GM12872 (cell line): ENCODE measurements at regions not wholly inside any gene's neighbourhood (a gene's known extent, or its start where the extent isn't known, plus 50 kb on each side); places are given as distances from the start of the nearest gene placed in this dataset.

Experiments used
- CTCF ChIP-seq: IDR thresholded peaks from 3 replicates; pipeline ENCODE4 v1.5.1; 2011; ENCODE audit warnings: low read depth, mild to moderate bottlenecking, low read length, moderate library complexity; ENCODE audit not compliant: insufficient read depth

DNA sequence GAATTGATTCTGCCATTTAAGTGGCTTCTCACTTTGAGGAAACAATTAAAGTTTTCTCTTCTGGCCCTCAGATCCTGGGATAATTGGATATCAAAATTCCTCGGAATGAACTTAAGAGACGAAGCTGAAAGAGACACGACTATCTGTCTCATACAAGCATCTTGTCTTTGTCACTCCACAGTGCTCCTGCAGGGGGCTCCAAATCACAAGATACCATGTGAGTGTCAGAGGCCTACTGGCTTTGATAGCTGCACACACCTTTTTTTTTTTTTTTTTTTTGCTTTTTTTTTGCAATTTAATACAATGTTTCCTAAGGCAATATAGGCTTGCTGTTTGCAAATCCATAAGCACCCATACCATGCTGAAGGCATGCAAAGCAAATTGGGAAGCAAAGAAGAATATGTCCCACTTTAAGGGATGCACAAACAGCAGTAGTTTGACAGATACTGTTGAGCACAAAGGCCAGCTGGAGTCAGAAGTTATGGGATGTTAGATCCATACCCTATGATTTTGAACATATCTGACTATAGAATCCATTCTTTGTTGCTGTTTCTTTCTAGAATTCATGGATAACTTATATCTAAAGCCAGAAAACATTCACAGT is 109.0 kb upstream of the CBLN2 start:
- peak; percentile 71 for TF ChIP-seq CTCF

DNA sequence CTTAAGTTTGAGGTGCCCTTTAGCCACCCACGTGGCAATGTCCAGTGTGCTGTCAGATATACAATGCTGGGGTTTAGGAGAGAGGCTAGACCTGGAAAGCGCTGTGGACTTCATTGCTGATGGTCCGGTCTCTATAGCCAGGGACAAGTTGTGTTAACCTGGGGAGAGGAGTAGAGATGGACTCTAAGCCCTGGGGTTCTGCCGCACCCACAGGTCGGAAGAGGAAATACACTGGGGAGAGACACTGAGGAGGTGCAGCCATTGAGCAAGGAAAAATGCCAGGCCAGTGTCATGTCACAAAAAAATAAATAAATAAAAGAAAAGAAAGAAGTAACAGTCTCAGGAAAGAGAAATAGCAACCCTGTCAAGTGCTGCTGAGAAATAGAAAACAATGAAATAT is 106.9 kb upstream of the CBLN2 start:
- 0 out of 3 replicates have a peak, but pooled peaks have one; percentile 3 for TF ChIP-seq CTCF

DNA sequence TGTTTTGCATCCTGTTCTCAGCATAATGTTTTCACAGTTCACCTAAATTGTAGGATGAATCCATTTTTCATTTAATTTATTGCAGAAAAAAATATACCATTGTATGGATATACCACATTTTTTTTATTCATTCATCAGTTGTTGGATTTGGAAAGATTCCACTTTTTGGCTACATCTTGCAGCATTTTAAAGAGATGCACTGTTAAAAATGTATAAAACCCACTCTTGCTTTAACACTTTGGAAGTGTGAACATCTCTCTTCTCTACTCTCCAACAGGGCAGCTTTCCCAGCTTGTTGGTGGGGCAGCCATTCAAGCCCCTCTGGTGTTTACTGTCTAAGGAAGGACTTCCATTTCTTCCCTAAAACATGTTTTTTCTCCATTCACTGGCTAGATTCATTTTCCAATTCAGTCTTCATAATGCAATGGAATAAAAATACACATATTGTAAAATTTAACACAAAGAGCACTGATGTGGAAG is 104.4 kb upstream of the CBLN2 start:
- TF ChIP-seq CTCF = no peak

- TF ChIP-seq CTCF = no peak
These were observed 103.9 kb upstream of the CBLN2 start for GRCh38 chr18:72648079-72648478.

DNA sequence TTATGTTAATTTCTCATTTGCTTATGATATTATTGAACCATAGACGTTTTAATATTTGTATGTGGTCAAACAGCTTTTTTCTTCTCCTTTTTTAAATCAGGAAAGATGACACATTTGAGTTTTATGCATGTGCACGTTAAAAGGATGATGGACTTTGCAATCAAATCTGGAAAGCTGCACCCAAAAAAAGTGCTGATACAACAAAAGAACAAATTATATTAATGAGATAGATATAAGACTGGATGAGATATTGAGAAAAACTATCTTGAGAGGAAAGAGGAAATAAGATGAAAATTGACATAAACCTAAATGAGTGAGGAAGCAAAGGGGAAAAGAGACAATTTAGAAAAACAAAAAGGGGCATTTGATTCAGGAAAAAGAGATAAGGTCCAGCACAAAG is 96.4 kb upstream of the CBLN2 start:
- TF ChIP-seq CTCF = no peak

GRCh38 chr18:72638376-72638775 is 94.2 kb upstream of the CBLN2 start:
- no peak for TF ChIP-seq CTCF

DNA sequence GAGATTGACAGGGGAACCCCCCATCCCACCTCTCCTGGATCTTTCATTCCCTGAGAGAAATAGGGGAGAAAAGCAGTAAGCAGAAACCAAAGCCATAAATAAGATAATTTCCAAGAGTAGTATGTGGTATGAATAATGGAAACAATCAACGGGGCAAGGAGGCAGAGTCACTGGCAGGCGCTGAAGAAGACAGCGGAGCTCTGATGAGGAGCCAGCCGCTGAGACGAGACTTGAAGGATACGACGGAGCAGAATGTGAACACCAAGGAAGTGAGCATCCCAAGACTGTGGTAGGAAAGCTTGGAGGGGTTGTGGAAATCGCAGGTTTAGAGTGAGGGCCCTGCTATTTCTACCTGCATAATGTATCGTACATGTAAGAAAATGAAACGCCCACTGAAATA is 93.6 kb upstream of the CBLN2 start:
- no peak for TF ChIP-seq CTCF
